SK-N-SH (cell line): ENCODE measurements at regions not wholly inside any gene's neighbourhood (a gene's known extent, or its start where the extent isn't known, plus 50 kb on each side); places are given as distances from the start of the nearest gene placed in this dataset.

Source experiments
- CTCF ChIA-PET: fragments of 300-600, 350-600 bp; formaldehyde crosslinking; extraction: SDS; loops from one replicate; lab custom pipeline; 2021; lab: Yijun Ruan, JAX
- POLR2A ChIA-PET: fragments of 350-600 bp; sonication (Branson Sonifier 250); formaldehyde crosslinking; extraction: SDS; loops from one replicate; lab custom pipeline; 2020; ENCODE audit warnings: antibody characterized with exemption, inconsistent platforms; lab: Yijun Ruan, JAX
- DNase-seq: peaks from one replicate; pipeline ENCODE4 v3.0.0; 2012
- H2AFZ ChIP-seq: fragments of 200-600 bp; sonication (generic); 2 replicates; pipeline ENCODE4 v1.8.1; 2016; ENCODE audit warnings: antibody characterized with exemption, mild to moderate bottlenecking, low read depth
- H3F3A ChIP-seq: fragments of 200-600 bp; sonication (generic); replicated peaks from 2 replicates; pipeline ENCODE3; 2016; ENCODE audit warnings: antibody characterized with exemption, mild to moderate bottlenecking; ENCODE audit not compliant: insufficient read depth
- H3K27ac ChIP-seq, 2 experiments: fragments of 200-500 bp in 1 of 2; fragments of 200-600 bp in 1 of 2; sonication (Bioruptor generic) in 1 of 2; sonication (generic), shearing (Covaris generic) in 1 of 2; 2 replicates each; pipeline versions ENCODE4 v1.5.1 to v1.6.1; 2014 to 2016; ENCODE audit warnings: low read depth in 2 of 2, inconsistent platforms in 1 of 2, low read length in 1 of 2, mild to moderate bottlenecking in 1 of 2, mixed read lengths in 1 of 2
- H3K27me3 ChIP-seq: fragments of 200-600 bp; sonication (generic), shearing (Covaris generic); 2 replicates; pipeline ENCODE4 v1.6.1; 2016; ENCODE audit warnings: mixed run types; ENCODE audit not compliant: insufficient read depth
- H3K36me3 ChIP-seq, 2 experiments: fragments of 200-500 bp in 1 of 2; fragments of 200-600 bp in 1 of 2; sonication (Bioruptor generic) in 1 of 2; sonication (generic) in 1 of 2; replicated peaks in 1 of 2; 2 replicates each; pipeline versions ENCODE3 to v1.5.1; 2014 to 2016; ENCODE audit warnings: low read length in 1 of 2, mild to moderate bottlenecking in 1 of 2; ENCODE audit not compliant: insufficient read depth in 2 of 2, control insufficient read depth in 1 of 2
- H3K4me1 ChIP-seq, 2 experiments: fragments of 200-500 bp in 1 of 2; fragments of 200-600 bp in 1 of 2; sonication (Bioruptor generic) in 1 of 2; sonication (generic), shearing (Covaris generic) in 1 of 2; 2 replicates each; pipeline versions ENCODE4 v1.5.1 to v1.6.1; 2014 to 2016; ENCODE audit warnings: low read depth in 1 of 2, low read length in 1 of 2, mixed run types in 1 of 2; ENCODE audit not compliant: insufficient read depth in 2 of 2, control insufficient read depth in 1 of 2
- H3K4me2 ChIP-seq: fragments of 200-600 bp; sonication (generic), shearing (Covaris generic); 2 replicates; pipeline ENCODE4 v1.6.1; 2017; ENCODE audit warnings: mixed run types
- H3K4me3 ChIP-seq, 2 experiments: fragments of 200-500 bp in 1 of 2; fragments of 200-600 bp in 1 of 2; sonication (Bioruptor generic) in 1 of 2; sonication (generic), shearing (Covaris generic) in 1 of 2; 2 replicates each; pipeline versions ENCODE4 v1.5.1 to v1.8.1; 2014 to 2016; ENCODE audit warnings: low read depth in 2 of 2, inconsistent platforms in 1 of 2, low read length in 1 of 2, mild to moderate bottlenecking in 1 of 2, mixed read lengths in 1 of 2, moderate library complexity in 1 of 2
- H3K79me2 ChIP-seq: fragments of 200-600 bp; sonication (generic); 2 replicates; pipeline ENCODE4 v1.8.1; 2017; ENCODE audit warnings: mild to moderate bottlenecking; ENCODE audit not compliant: insufficient read depth
- H3K9ac ChIP-seq: fragments of 200-600 bp; sonication (generic); 2 replicates; pipeline ENCODE4 v1.6.1; 2017; ENCODE audit warnings: mixed run types
- H3K9me2 ChIP-seq: fragments of 200-600 bp; sonication (generic); 2 replicates; pipeline ENCODE4 v1.6.1; 2017; ENCODE audit warnings: mixed run types
- H3K9me3 ChIP-seq: fragments of 200-600 bp; sonication (generic); 2 replicates; pipeline ENCODE4 v1.6.1; 2017; ENCODE audit warnings: mixed run types, mild to moderate bottlenecking, moderate library complexity
- H4K20me1 ChIP-seq: fragments of 200-600 bp; sonication (generic); 2 replicates; pipeline ENCODE4 v1.6.1; 2017; ENCODE audit warnings: mild to moderate bottlenecking, mixed run types; ENCODE audit not compliant: insufficient read depth
- FOSL2 ChIP-seq: IDR thresholded peaks from 2 replicates; pipeline ENCODE4 v1.4.0; 2012; ENCODE audit warnings: low read depth, mild to moderate bottlenecking, moderate library complexity, borderline replicate concordance
- GABPA ChIP-seq: IDR thresholded peaks from 2 replicates; pipeline ENCODE4 v1.4.0; 2012; ENCODE audit warnings: low read depth, mild to moderate bottlenecking
- GATA2 ChIP-seq: sonication (generic); formaldehyde crosslinking; IDR thresholded peaks from 2 replicates; pipeline ENCODE4 v1.5.0; 2020; ENCODE audit warnings: mild to moderate bottlenecking, missing genetic modification reagents
- MAX ChIP-seq: IDR thresholded peaks from 2 replicates; pipeline ENCODE4 v1.4.0; 2012; ENCODE audit warnings: low read depth
- MEF2A ChIP-seq: IDR thresholded peaks from 2 replicates; pipeline ENCODE4 v1.4.0; 2012; ENCODE audit warnings: low read depth, borderline replicate concordance
- MXI1 ChIP-seq: IDR thresholded peaks from 2 replicates; pipeline ENCODE4 v1.6.1; 2012; ENCODE audit warnings: mild to moderate bottlenecking, low read depth, low read length, improper control_type of control experiment
- NFIC ChIP-seq: IDR thresholded peaks from 2 replicates; pipeline ENCODE4 v1.4.0; 2012; ENCODE audit warnings: borderline replicate concordance
- PBX3 ChIP-seq: IDR thresholded peaks from 2 replicates; pipeline ENCODE4; 2012
- POLR2AphosphoS5 ChIP-seq: IDR thresholded peaks from 2 replicates; pipeline ENCODE4 v1.6.1; 2012; ENCODE audit warnings: low read depth, low read length
- REST ChIP-seq: IDR thresholded peaks from 2 replicates; pipeline ENCODE4 v1.6.1; 2012; ENCODE audit warnings: mild to moderate bottlenecking, low read depth, low read length, moderate library complexity
- SMC3 ChIP-seq: IDR thresholded peaks from 2 replicates; pipeline ENCODE4 v1.6.1; 2012; ENCODE audit warnings: low read depth, low read length, improper control_type of control experiment
- TAF1 ChIP-seq: IDR thresholded peaks from 2 replicates; pipeline ENCODE4 v1.6.1; 2012; ENCODE audit warnings: low read depth, mild to moderate bottlenecking, low read length, moderate library complexity, borderline replicate concordance
- TCF12 ChIP-seq: IDR thresholded peaks from 2 replicates; pipeline ENCODE4 v1.4.0; 2012
- USF2 ChIP-seq: fragments of 150-350 bp; IDR thresholded peaks from 2 replicates; pipeline ENCODE4 v1.6.1; 2017; ENCODE audit warnings: antibody characterized with exemption, low read length, low read depth, borderline replicate concordance
- WGBS: methylation state at CpG from one replicate; pipeline ENCODE4 v1.1.6; 2017; ENCODE audit warnings: low lambda C conversion rate; 5-methylcytosine and 5-hydroxymethylcytosine counted together

- Histone ChIP-seq H3K4me3 (no peak overlapping the region), H3K9ac (no peak overlapping the region), H3K27ac (no peak overlapping the region), H3K36me3 (no peaks in the 10 kb centered on the region), H3K9me3 (no peaks in the 10 kb centered on the region), H3K27me3 (no peaks in the 10 kb centered on the region), H3K9me2 (no peaks in the 10 kb centered on the region), H3K4me1 (no peaks in the 10 kb centered on the region), H3K4me2 (no peak overlapping the region), H3F3A (no peaks in the 10 kb centered on the region), H2AFZ (no peak overlapping the region), H3K79me2 (no peaks in the 10 kb centered on the region), H4K20me1 (no peaks in the 10 kb centered on the region)
- ChIA-PET CTCF (no interaction called here), POLR2A (no interaction called here)
- WGBS = 52% methylated on average over 1 of the region's 1 CpG
- no peak for DNase-seq
- no peak for TF ChIP-seq NFIC
- TF ChIP-seq MXI1 = no peak
- no peak for TF ChIP-seq TAF1
- no peak for TF ChIP-seq USF2
- no peak for TF ChIP-seq PBX3
- no peak for TF ChIP-seq TCF12
- TF ChIP-seq MEF2A = no peak
- TF ChIP-seq POLR2AphosphoS5 = no peak
- no peak for TF ChIP-seq GABPA
- no peak for TF ChIP-seq GATA2 (CRISPR knock-in tag)
- TF ChIP-seq FOSL2 = no peak
- TF ChIP-seq SMC3 = no peak
- no peak for TF ChIP-seq MAX
- TF ChIP-seq REST = no peak
Observed at GRCh38 chr4:126018274-126018673, 703.5 kb downstream of the FAT4 start.
